GM19438 (cell line): ENCODE measurements at regions not wholly inside any gene's neighbourhood (a gene's known extent, or its start where the extent isn't known, plus 50 kb on each side); places are given as distances from the start of the nearest gene placed in this dataset.
"Not testable (repeated sequence)": the region's sequence is repeated elsewhere in the genome, so short reads cannot be mapped to it uniquely, and the experiment has no call there.

Experiments
- ATAC-seq: cut with Tn5 transposase; IDR thresholded peaks from one replicate; pipeline ENCODE4 v1.9.1; 2021; ENCODE audit warnings: low read depth; ENCODE audit not compliant: unreplicated experiment

DNA sequence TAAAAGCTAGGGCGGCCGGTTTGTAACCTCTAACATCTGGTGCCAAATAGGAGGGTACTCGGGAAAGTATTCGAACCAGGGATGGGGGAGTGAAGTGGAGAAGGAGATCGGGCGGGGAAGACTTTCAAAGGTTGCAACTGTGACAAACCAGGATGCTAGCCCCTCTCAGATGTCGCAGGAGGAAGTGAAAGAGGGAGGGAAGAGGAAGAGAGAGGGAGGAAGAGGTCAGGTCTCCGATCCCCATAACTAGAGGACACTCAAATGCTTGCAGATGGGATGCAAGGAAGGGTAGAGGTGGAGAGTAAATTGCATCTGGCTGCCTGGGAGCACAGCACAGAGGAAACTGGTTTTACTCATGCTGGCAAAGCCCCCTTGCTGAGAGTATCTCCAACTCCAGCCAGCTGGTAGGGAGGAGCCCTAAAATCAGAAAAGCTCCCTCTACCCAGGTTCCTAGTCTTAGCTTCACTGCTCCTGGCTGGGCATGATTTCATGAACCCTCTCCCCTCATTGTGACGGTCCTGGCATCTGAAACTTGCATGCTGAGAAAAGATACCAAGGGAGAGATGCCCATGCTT lies 696.7 kb upstream of the TBX3 start:
- ATAC-seq: no peak

- ATAC-seq: no peak
These were observed 694.3 kb upstream of the TBX3 start for GRCh38 chr12:115378291-115378690.

DNA sequence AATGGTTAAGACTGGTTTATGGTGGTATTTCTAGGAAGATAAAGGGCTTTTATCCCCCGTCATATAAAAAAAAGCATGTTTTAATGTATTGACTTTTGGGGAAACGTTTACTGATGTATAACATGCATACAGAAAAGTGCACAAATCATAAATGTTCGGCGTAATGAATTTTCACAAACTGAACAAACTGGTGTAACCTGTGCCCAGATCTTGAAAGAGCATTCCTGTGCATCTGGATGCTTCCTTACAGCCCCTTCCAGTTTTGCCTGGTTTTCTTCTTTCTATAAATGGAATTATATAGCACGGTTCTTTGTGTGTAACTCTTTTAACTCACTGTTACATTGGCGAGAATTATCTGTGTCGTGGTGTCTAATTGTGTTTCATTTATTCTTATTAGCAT lies 693.8 kb upstream of the TBX3 start:
- ATAC-seq: no peak

DNA sequence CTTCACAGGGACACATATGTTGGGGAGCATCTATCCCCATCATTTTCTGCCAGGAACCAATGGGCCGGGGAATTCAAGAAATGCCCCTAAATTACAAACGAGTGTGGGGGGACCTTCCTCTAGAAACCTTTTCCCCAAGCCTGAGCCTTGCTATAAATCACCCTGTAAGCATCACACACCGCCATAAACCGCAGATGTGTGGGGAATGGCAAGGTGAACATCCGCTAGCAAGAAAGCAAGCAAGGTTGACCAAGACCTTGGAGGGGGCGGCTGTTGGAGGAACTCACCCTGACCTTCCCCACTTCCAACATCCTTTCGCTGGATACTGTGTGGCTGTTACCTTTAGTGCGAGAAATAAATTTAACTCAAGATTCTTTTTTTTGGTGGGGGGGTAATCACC lies 693.3 kb upstream of the TBX3 start:
- no peak for ATAC-seq

GRCh38 chr12:115375186-115375991 lies 691.4 kb upstream of the TBX3 start:
- ATAC-seq: peak; percentile 90

- ATAC-seq: no peak
These were observed 690.7 kb upstream of the TBX3 start for GRCh38 chr12:115374480-115375185.

- no peak for ATAC-seq
These were observed 687.7 kb upstream of the TBX3 start for GRCh38 chr12:115371711-115372110.

DNA sequence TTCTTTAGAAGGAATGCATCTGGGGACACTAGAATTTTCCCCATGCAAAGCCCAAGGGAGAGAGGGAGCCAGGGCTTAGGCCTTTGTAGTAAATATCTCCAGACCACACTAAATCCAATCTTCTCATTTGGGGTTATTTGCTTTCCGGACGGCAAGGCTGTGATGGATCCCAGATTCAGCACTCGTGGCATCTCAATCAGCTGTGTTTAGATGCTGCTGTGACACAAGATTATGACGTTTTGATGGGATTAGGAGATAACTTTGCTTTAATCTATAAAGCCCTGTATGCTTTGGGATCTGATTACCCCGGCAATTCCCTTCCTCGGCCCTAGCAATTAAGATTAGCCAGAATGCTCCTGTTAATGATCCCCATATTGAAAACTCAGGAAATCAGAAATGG lies 686.7 kb upstream of the TBX3 start:
- ATAC-seq: no peak

GRCh38 chr12:115370207-115370606 lies 686.2 kb upstream of the TBX3 start:
- ATAC-seq: no peak

- not testable (repeated sequence) for ATAC-seq
These were observed 682.3 kb upstream of the TBX3 start for GRCh38 chr12:115366277-115366676.

- ATAC-seq: not testable (repeated sequence)
These were observed 681.8 kb upstream of the TBX3 start for GRCh38 chr12:115365765-115366164.

GRCh38 chr12:115364921-115365320 lies 680.9 kb upstream of the TBX3 start:
- ATAC-seq: no peak

DNA sequence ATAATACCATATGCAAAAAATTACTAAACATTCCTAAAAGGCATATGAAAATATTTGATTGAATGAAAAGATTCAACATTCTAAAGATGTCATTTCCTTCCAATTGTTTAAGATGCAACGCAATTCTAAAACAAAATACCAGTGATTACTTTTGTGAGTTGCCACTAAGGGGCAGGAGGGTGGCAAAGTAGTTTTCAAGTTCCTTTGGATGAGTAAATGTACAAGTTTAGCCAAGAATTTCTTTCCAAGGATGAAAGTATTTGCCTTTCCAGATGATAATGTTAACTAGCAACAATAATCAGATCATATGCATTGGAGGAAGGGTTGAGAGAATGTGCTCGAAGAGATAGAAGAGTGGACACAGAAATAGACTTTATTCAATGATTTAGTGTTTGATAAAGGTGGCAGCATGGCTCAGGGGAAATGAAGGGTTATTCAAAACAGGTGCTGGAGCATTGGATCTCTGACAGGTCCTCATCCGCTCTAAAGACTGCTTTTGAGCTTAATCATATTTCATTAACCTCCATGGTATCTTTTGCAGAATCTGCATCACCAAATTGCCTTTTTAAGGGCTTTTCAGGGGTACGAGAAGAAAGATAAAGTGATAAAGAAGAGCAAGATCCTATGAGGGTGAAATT lies 678.5 kb upstream of the TBX3 start:
- ATAC-seq: no peak

DNA sequence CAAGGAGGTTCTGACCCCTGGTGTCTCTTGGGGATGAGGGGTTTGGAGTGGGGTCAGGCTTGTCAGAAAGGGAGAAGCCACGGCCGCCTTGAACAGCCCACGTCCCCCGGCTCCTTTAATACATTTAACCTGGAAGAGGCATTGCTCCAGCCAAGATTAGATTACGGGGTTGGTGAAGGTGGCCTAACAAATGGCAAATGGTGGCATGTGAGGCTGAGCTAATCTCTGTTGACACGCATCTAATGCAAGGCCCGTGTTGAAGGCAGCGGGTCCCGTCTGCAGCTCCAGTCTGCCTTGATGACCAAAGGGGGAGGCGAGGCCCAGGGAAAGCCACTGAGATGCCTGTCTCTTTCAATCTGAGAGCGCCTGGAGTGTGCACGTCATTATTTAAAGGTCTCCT lies 673.7 kb upstream of the TBX3 start:
- ATAC-seq: no peak

- ATAC-seq: no peak
These were observed 671.3 kb upstream of the TBX3 start for GRCh38 chr12:115355301-115355700.

- no peak for ATAC-seq
These were observed 670.3 kb upstream of the TBX3 start for GRCh38 chr12:115354007-115354890.

DNA sequence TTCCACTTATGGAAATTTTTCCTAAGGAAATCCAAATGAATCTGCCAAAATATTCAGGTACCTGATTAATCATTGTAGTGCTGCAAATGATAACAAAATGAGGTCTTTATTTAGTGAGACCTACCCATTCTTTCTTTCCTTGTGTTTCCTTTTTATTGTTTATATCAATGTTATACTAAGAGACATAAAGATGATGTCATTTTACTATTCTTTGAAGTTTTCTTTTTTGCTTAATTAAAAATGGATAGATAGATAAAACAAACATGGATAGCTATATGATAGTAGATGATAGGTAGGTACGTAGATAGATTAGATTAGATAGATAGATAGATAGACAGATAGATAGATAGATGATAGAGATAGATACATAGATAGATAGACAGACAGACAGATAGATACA lies 669.5 kb upstream of the TBX3 start:
- ATAC-seq: no peak

- no peak for ATAC-seq
These were observed 667.6 kb upstream of the TBX3 start for GRCh38 chr12:115351514-115352077.

GRCh38 chr12:115349711-115350110 lies 665.7 kb upstream of the TBX3 start:
- no peak for ATAC-seq

DNA sequence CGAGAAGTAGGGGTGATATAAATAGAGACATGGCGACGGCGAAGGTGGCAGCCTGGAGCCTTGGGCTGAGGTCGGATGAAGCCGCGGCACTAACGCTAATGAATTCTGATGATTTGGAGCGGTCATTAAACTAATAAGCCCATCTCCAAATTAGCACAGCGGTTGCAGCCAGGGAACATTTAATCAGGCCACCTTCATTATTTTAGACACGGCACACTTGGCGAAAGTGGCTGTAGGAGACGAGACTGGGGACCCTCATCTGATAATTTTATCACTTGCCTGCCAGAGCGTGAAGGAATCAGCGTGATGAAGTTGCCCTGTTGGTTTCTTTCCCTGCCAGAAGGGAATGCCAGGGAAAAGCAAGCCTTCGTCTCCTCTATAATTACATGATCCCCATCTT lies 664.3 kb upstream of the TBX3 start:
- ATAC-seq: no peak
